ENCODE measurements at regions not wholly inside any gene's neighbourhood (a gene's known extent, or its start where the extent isn't known, plus 50 kb on each side); places are given as distances from the start of the nearest gene placed in this dataset.
A peak's percentile ranks its signal among the peaks of the same experiment; 100 is the strongest.

DNA sequence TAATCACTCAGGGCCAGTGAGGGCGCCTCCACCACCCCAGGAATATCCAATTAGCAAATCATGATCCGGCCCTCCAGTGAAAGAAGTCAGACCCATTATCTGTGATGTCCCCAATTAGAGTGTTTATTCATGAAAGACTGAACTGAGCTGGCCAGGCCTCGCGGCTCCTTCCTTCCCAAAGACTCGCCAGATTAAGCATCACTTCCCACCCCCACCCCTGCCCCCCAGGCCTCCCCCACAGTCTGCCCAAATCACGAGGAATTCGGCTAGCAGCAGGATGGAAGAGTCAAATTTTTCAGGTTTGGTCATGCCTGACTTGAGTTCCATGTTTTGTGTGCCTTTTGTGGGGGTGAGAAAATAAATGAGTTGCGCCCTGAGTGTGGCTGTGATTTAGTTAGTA, 298.4 kb upstream of the SALL1 start:
- H3K79me2 ChIP-seq (ENCODE audit: control insufficient read depth, insufficient read depth, low read length, unreplicated experiment): no peaks in the 10 kb centered on the region
- no peak overlapping the region for H3K27ac ChIP-seq (ENCODE audit: low read depth, low read length)
- no peak overlapping the region for H2AFZ ChIP-seq (ENCODE audit: low read length, unreplicated experiment)
- no peaks in the 10 kb centered on the region for H3K27me3 ChIP-seq (ENCODE audit: insufficient read depth, low read length)
- no peaks in the 10 kb centered on the region for H3K4me1 ChIP-seq (ENCODE audit: control insufficient read depth, insufficient read depth, low read length, unreplicated experiment)
- no peaks in the 10 kb centered on the region for H3K36me3 ChIP-seq (ENCODE audit: insufficient read depth, low read length)
- no peak overlapping the region for H3K4me3 ChIP-seq (ENCODE audit: low read depth, low read length)

DNA sequence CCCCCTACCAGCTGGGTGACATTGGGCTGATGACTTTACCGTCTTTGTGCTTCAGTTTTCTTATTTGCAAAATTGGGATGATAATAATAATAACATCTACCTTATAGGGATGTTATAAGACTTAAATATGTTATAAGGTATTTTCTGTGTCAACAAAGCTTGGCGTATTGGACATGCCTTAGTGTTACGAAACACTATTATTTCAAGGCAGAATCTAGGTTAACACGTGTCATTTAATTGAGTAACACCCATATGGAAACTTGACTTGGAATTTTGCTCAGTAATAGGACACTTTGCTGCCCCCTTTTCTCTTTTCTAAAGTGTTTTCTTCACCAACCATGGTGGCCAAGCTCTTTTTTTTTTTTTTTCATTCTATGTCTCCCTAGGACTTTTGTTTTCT, 294.2 kb upstream of the SALL1 start:
- H3K27me3 ChIP-seq (ENCODE audit: insufficient read depth, low read length): peaks cover 5% of the 10 kb centered on the region; the same call in 1 of the 2 replicates
- no peak overlapping the region for H3K27ac ChIP-seq (ENCODE audit: low read depth, low read length)
- no peaks in the 10 kb centered on the region for H3K79me2 ChIP-seq (ENCODE audit: control insufficient read depth, insufficient read depth, low read length, unreplicated experiment)
- H3K4me3 ChIP-seq (ENCODE audit: low read depth, low read length): no peak overlapping the region
- no peak overlapping the region for H2AFZ ChIP-seq (ENCODE audit: low read length, unreplicated experiment)
- no peaks in the 10 kb centered on the region for H3K36me3 ChIP-seq (ENCODE audit: insufficient read depth, low read length)
- no peaks in the 10 kb centered on the region for H3K4me1 ChIP-seq (ENCODE audit: control insufficient read depth, insufficient read depth, low read length, unreplicated experiment)

DNA sequence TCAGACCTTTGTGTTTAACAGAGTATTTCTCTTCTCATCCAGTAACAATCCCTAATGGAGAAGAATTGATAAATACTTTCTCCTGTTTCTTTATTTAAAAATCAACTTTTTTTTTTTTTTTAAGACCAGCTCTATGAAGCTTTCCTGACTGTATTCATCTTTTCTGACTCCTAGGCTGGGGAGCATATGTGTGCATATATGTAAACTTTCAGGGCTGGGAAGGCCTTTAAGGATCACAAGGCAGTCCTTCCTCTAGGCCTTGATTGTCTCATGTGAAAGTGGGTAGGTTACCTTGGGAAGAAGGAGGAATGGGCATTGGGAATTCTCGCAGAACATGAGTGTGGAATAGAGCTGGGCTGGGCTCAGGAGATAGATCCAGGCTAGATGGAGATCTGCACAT, 292.9 kb upstream of the SALL1 start:
- H3K4me3 ChIP-seq (ENCODE audit: low read depth, low read length): no peak overlapping the region
- no peaks in the 10 kb centered on the region for H3K36me3 ChIP-seq (ENCODE audit: insufficient read depth, low read length)
- no peaks in the 10 kb centered on the region for H3K4me1 ChIP-seq (ENCODE audit: control insufficient read depth, insufficient read depth, low read length, unreplicated experiment)
- H3K79me2 ChIP-seq (ENCODE audit: control insufficient read depth, insufficient read depth, low read length, unreplicated experiment): no peaks in the 10 kb centered on the region
- H3K27me3 ChIP-seq (ENCODE audit: insufficient read depth, low read length): peaks cover 11% of the 10 kb centered on the region
- no peak overlapping the region for H2AFZ ChIP-seq (ENCODE audit: low read length, unreplicated experiment)
- no peak overlapping the region for H3K27ac ChIP-seq (ENCODE audit: low read depth, low read length)

DNA sequence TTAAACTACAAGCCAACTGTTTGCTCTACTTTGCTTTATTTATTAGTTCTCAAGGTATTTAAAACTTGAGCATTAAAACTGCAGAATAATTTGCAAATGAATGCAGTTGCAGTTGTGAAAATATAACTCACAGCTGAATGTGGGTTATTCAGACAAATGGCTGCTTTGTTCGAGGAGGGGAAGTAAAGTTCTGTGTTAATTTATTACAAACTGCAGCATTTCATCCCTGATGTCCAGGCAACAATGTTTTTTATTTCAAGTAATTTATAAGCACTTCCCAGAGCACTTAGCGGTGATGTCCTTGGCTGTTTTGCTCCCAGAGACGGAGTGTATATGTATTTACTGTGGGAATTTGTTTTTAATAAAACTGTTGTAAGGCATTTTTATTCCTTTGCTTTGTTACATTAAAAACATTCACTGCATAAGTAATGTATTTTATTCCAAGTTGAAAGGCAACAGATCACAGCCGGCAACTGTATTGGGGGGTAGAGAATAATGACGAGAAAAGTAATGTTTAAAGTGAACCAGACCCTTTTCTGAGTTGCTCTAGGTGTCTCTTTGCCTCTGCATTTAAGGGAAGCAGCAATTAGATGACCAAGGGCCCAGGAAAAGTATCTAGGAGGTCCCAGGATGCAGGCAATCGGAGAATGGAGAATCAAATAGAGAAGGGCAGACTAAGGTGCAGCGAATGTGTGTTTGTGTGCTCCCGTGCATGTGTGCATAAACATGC, 291.2 kb upstream of the SALL1 start:
- Histone ChIP-seq H3K79me2 (ENCODE audit: control insufficient read depth, insufficient read depth, low read length, unreplicated experiment) (no peaks in the 10 kb centered on the region), H3K4me1 (ENCODE audit: control insufficient read depth, insufficient read depth, low read length, unreplicated experiment) (no peaks in the 10 kb centered on the region), H2AFZ (ENCODE audit: low read length, unreplicated experiment) (no peak overlapping the region), H3K36me3 (ENCODE audit: insufficient read depth, low read length) (no peaks in the 10 kb centered on the region), H3K27ac (ENCODE audit: low read depth, low read length) (no peak overlapping the region), H3K4me3 (ENCODE audit: low read depth, low read length) (no peak overlapping the region), H3K27me3 (ENCODE audit: insufficient read depth, low read length) (peaks cover 16% of the 10 kb centered on the region)

DNA sequence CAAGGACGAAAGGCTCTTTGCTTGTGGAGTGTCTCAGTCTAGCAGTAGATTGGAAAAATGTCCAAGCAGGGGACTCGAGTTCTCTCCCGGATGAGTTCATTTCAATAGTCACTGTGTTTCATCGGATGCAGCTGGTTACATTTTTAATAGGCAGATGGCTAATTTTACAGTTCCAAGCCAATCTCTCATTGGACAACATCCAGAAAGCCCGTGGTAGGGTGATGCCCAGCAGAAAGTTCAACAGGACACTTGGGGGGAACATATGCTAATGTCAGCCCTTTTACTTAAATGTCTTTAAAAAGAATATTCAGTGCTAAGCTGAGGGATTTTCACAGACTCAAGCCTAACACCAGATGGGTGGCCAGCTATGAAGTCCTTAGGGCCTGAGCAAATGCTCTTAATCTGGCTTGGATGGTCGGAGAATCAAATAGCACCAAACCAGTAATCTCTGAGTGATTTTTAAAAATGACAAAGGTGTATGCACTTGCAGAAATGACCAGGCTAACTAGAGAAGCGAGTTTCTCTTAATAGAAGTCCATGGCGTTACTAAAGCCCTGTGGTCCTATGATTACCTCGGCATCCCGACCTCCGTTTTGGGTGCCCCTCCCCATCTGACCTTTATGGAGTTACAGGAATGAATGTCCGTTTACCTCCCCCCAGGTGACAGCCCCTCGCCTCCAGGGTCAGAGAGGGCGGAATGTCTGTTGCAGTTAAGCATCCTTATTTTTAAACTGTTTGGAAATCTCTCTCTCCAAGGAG, 289.2 kb upstream of the SALL1 start:
- H3K4me1 ChIP-seq (ENCODE audit: control insufficient read depth, insufficient read depth, low read length, unreplicated experiment): no peaks in the 10 kb centered on the region
- H3K36me3 ChIP-seq (ENCODE audit: insufficient read depth, low read length): no peaks in the 10 kb centered on the region
- H3K27ac ChIP-seq (ENCODE audit: low read depth, low read length): no peak overlapping the region
- no peak overlapping the region for H3K4me3 ChIP-seq (ENCODE audit: low read depth, low read length)
- H2AFZ ChIP-seq (ENCODE audit: low read length, unreplicated experiment): no peak overlapping the region
- peaks cover 16% of the 10 kb centered on the region for H3K27me3 ChIP-seq (ENCODE audit: insufficient read depth, low read length)
- H3K79me2 ChIP-seq (ENCODE audit: control insufficient read depth, insufficient read depth, low read length, unreplicated experiment): no peaks in the 10 kb centered on the region

DNA sequence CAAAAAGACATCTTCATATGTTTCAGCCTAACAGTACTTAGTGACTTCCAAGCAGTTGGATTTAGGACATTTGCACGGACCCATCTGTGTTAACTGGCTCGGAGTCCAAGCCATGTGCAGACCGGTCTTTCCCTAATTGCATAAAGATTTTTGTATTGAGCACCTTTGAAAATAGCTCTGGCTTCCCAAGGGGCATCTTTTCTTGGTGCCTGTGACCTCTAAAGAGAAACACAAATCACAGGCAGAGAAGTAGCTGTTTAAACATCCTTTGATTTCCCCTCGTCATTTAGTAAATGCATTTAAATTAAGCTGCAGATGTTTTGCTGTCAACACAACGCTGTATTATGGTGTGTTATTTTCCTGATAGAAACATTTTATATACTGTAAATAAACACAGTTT, 288.2 kb upstream of the SALL1 start:
- H3K36me3 ChIP-seq (ENCODE audit: insufficient read depth, low read length): no peaks in the 10 kb centered on the region
- peaks cover 16% of the 10 kb centered on the region for H3K27me3 ChIP-seq (ENCODE audit: insufficient read depth, low read length)
- no peaks in the 10 kb centered on the region for H3K79me2 ChIP-seq (ENCODE audit: control insufficient read depth, insufficient read depth, low read length, unreplicated experiment)
- no peak overlapping the region for H2AFZ ChIP-seq (ENCODE audit: low read length, unreplicated experiment)
- no peak overlapping the region for H3K27ac ChIP-seq (ENCODE audit: low read depth, low read length)
- H3K4me3 ChIP-seq (ENCODE audit: low read depth, low read length): no peak overlapping the region
- H3K4me1 ChIP-seq (ENCODE audit: control insufficient read depth, insufficient read depth, low read length, unreplicated experiment): no peaks in the 10 kb centered on the region

DNA sequence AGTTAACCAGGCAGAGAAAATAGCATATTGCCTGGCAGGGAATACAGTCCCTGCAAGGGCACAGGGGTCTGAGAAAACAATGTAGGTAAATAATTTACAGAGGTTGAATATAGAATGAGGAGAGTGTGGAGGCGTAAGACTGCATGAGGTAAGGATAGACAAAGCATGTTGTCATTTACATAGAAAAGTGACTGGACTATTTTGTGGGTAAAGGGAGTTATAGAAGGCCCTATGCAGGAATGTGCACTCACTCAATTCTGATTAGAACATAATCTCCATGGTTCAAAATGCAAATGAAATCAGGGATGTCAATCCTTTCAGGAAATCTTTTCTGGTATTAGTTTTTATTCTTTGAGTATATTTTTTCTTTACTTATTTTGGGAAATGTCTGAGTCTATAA, 285.7 kb upstream of the SALL1 start:
- no peak overlapping the region for H3K27ac ChIP-seq (ENCODE audit: low read depth, low read length)
- peaks cover 5% of the 10 kb centered on the region for H3K4me1 ChIP-seq (ENCODE audit: control insufficient read depth, insufficient read depth, low read length, unreplicated experiment)
- no peak overlapping the region for H3K4me3 ChIP-seq (ENCODE audit: low read depth, low read length)
- H2AFZ ChIP-seq (ENCODE audit: low read length, unreplicated experiment): no peak overlapping the region
- H3K27me3 ChIP-seq (ENCODE audit: insufficient read depth, low read length): peaks cover 16% of the 10 kb centered on the region
- H3K36me3 ChIP-seq (ENCODE audit: insufficient read depth, low read length): no peaks in the 10 kb centered on the region
- H3K79me2 ChIP-seq (ENCODE audit: control insufficient read depth, insufficient read depth, low read length, unreplicated experiment): no peaks in the 10 kb centered on the region

DNA sequence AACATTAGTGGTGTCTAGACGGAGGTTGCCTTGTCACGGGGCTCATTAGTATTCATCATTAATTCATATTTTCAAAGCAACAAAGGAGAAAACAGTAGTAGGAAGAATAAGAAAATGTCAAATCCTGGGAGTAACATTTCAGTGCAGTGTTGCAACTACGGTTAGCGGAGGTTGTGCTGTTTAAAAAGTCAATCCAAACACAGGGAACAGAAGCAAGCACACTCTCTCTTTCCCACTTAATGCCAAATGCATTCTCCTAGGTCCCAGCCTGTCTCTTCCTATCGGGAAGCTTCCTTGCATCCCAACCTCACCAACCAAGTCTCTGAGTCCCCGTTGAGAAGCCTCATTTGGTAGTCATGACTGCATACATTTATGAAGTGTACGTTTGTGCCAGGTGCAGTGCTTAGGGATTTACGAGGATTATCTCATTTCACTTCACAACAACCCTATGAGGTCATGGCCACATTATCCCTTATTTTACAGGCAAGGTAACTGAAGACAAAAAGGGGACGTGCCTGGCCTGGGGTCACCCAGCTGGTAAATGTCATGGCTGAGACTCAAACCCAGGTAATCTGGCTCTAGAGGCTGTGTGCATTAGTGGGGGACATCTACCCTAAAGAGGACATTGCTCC, 283.6 kb upstream of the SALL1 start:
- no peak overlapping the region for H3K4me3 ChIP-seq (ENCODE audit: low read depth, low read length)
- H3K36me3 ChIP-seq (ENCODE audit: insufficient read depth, low read length): no peaks in the 10 kb centered on the region
- no peaks in the 10 kb centered on the region for H3K79me2 ChIP-seq (ENCODE audit: control insufficient read depth, insufficient read depth, low read length, unreplicated experiment)
- peaks cover 16% of the 10 kb centered on the region for H3K4me1 ChIP-seq (ENCODE audit: control insufficient read depth, insufficient read depth, low read length, unreplicated experiment)
- peaks cover 5% of the 10 kb centered on the region; the same call in 1 of the 2 replicates for H3K27me3 ChIP-seq (ENCODE audit: insufficient read depth, low read length)
- no peak overlapping the region for H2AFZ ChIP-seq (ENCODE audit: low read length, unreplicated experiment)
- H3K27ac ChIP-seq (ENCODE audit: low read depth, low read length): no peak overlapping the region

DNA sequence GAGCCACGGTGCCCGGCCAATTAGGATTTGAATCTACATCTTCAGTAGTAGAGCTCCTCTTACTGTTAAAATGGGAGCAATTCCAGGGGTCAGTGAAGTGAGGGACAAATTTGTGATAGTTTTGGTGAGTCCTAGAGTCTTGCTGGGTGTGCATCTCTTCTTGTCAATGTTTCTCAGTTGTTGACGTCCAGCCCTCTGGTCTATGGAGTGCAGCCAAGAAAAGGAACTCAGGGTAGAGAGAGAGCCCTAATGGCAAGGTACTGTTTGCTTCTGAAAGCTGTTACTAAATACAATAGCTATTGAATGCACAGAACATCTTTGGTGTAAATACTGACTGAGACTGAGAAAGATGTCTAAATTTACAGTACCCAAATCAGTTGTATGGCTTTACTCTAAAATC, 282.5 kb upstream of the SALL1 start:
- H3K27me3 ChIP-seq (ENCODE audit: insufficient read depth, low read length): 0 out of 2 replicates have a peak, but pooled peaks cover under 1% of the 10 kb centered on the region
- no peak overlapping the region for H3K27ac ChIP-seq (ENCODE audit: low read depth, low read length)
- no peaks in the 10 kb centered on the region for H3K79me2 ChIP-seq (ENCODE audit: control insufficient read depth, insufficient read depth, low read length, unreplicated experiment)
- H3K36me3 ChIP-seq (ENCODE audit: insufficient read depth, low read length): no peaks in the 10 kb centered on the region
- H3K4me1 ChIP-seq (ENCODE audit: control insufficient read depth, insufficient read depth, low read length, unreplicated experiment): peaks cover 16% of the 10 kb centered on the region
- H2AFZ ChIP-seq (ENCODE audit: low read length, unreplicated experiment): no peak overlapping the region
- no peak overlapping the region for H3K4me3 ChIP-seq (ENCODE audit: low read depth, low read length)

DNA sequence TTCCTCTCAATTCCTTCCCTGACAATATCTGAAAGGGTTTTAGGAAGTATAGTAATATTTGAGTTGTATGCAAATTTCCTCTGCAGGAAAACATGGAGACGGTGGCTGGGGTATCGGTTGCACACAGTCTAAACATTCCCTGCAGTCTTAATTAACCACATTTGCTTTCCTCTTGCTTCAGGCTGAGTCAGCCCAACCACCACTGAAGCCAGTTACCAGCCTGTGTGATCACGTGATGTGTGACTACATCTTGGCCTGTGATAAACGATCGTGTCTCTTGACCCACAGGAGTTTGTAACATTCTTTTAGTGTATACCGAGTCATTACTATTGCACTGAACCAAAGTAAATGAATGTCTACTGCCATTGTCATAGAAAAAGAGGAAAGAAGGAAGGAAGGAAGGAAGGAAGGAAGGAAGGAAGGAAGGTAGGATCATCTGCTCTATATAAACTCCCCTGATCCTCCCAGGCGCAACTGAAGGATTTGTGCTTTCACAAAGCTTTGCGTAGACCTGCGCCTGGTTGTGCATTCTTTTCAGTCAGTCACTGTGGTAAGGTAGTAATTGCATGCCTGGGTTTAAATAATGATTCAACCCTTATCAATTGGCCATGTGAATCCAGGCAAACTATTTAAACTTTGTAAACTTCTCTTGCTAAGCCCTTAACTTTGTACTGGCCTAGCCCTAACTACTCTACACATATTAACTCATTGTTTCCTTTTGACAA, 280.6 kb upstream of the SALL1 start:
- H3K4me1 ChIP-seq (ENCODE audit: control insufficient read depth, insufficient read depth, low read length, unreplicated experiment): peaks cover 16% of the 10 kb centered on the region
- no peaks in the 10 kb centered on the region for H3K79me2 ChIP-seq (ENCODE audit: control insufficient read depth, insufficient read depth, low read length, unreplicated experiment)
- no peaks in the 10 kb centered on the region for H3K27me3 ChIP-seq (ENCODE audit: insufficient read depth, low read length)
- H3K4me3 ChIP-seq (ENCODE audit: low read depth, low read length): peak overlapping the region; percentile 22; the same call in 1 of the 2 replicates
- no peaks in the 10 kb centered on the region for H3K36me3 ChIP-seq (ENCODE audit: insufficient read depth, low read length)
- H3K27ac ChIP-seq (ENCODE audit: low read depth, low read length): peak overlapping the region; percentile 52
- H2AFZ ChIP-seq (ENCODE audit: low read length, unreplicated experiment): peak overlapping the region; percentile 77
